Kidney (tissue), 13 donors: ENCODE measurements at regions not wholly inside any gene's neighbourhood (a gene's known extent, or its start where the extent isn't known, plus 50 kb on each side); places are given as distances from the start of the nearest gene placed in this dataset.

ENCODE experiments used
- DNase-seq, 5 donors: peaks; one replicate each; pipeline ENCODE4 v3.0.0-alpha.2; 2013 to 2020
- FAIRE-seq: peaks from 2 replicates; lab custom pipeline; 2012; peaks lifted over from hg19 to GRCh38; lab: Jason Lieb, UNC
- H3K27ac ChIP-seq, 2 donors: one replicate each; pipeline ENCODE4 v1.7.0; 2013; ENCODE audit warnings: low read depth in 2 of 2, low read length in 2 of 2, inconsistent platforms in 1 of 2
- H3K27me3 ChIP-seq: one replicate; pipeline ENCODE4 v1.7.1; 2013; ENCODE audit warnings: low read length, inconsistent platforms; ENCODE audit not compliant: control insufficient read depth, insufficient read depth
- H3K36me3 ChIP-seq, 3 donors: one replicate each; pipeline versions ENCODE4 v1.7.0 to v1.7.1; 2013; ENCODE audit warnings: low read length in 3 of 3, control low read depth in 1 of 3, inconsistent platforms in 1 of 3; ENCODE audit not compliant: insufficient read depth in 3 of 3, control insufficient read depth in 2 of 3
- H3K4me1 ChIP-seq, 3 donors: one replicate each; pipeline versions ENCODE4 v1.7.0 to v1.7.1; 2013; ENCODE audit warnings: low read length in 3 of 3, inconsistent platforms in 1 of 3, low read depth in 1 of 3; ENCODE audit not compliant: control insufficient read depth in 2 of 3, insufficient read depth in 2 of 3
- H3K4me3 ChIP-seq, 3 donors: one replicate each; pipeline versions ENCODE4 v1.7.0 to v1.8.1; 2013; ENCODE audit warnings: low read length in 3 of 3, control low read depth in 1 of 3, inconsistent platforms in 1 of 3
- H3K9ac ChIP-seq, 3 donors: one replicate each; pipeline versions ENCODE4 v1.7.0 to v1.7.1; 2013; ENCODE audit warnings: low read length in 3 of 3, control low read depth in 1 of 3, inconsistent platforms in 1 of 3
- H3K9me3 ChIP-seq, 3 donors: one replicate each; pipeline versions ENCODE4 v1.7.0 to v1.7.1; 2013; ENCODE audit warnings: low read length in 3 of 3, control low read depth in 1 of 3, inconsistent platforms in 1 of 3; ENCODE audit not compliant: control insufficient read depth in 2 of 3, insufficient read depth in 1 of 3
- CTCF ChIP-seq: IDR thresholded peaks from 3 replicates; pipeline ENCODE4 v1.5.1; 2012; ENCODE audit warnings: mild to moderate bottlenecking, moderate library complexity, borderline replicate concordance; ENCODE audit not compliant: insufficient read depth; ENCODE audit errors: extremely low read depth
- intact Hi-C: fragments of 100-400 bp; cut with DNase I; formaldehyde crosslinking; loops from one replicate; pipeline ENCODE4 v1.11.1; 2022
- donor health status: control.
- donor health status: control.
- donor health status: control.
- donor health status: control.
- donor health status: control.
- donor health status: DM: yes; HTN: yes; CAD: no.
- donor health status: Normal renal cell carcinoma (clear cell type).

DNA sequence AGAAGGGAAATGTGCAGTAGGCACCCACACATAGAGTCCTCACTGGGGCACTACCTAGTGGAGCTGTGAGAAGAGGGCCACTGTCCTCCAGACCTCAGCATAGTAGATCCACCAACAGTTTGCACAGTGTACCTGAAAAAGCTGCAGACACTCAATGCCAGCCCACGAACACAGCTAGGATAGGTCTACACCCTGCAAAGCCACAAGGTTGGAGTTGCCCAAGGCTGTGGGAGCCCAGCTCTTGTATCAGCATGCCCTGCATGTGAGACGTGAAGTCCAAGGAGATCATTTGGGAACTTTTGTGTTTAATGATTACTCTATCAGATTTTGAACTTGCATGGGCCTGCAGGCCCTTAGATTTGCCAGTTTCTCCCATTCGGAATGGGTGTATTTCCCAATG is 299.4 kb upstream of the OLFM3 start:
- Histone ChIP-seq H3K27me3 (no peaks in the 10 kb centered on the region), H3K4me1 (no peaks in the 10 kb centered on the region), H3K36me3 (no peaks in the 10 kb centered on the region), H3K4me3 (no peak overlapping the region), H3K27ac (no peak overlapping the region), H3K9me3 (peaks cover 0 to 4% (median 0%) of the 10 kb centered on the region in 3 donors), H3K9ac (no peak overlapping the region)
- intact Hi-C loops: no loop called here
- FAIRE-seq: no peak
- no peak for DNase-seq
- TF ChIP-seq CTCF: no peak

DNA sequence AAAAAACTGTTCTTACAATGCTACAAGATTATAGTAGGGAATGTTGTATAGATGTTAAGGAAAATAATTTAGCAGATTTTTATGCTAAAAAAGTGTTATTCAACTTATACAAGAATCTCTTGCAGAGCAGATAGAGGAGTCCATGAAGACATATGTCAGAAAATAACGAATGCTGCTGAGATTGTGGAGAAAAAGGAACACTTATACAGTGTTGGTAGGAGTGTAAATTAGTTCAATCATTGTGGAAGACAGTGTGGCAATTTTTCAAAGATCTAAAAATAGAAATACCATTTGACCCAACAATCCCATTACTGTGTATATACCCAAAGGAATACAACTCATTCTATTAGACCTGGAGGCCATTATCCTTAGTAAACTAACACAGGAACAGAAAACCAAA is 286.2 kb upstream of the OLFM3 start:
- no peak for TF ChIP-seq CTCF
- DNase-seq: no peak
- no peaks in the 10 kb centered on the region for H3K27me3 ChIP-seq
- intact Hi-C loops: no loop called here
- no peak overlapping the region for H3K9ac ChIP-seq
- no peaks in the 10 kb centered on the region for H3K4me1 ChIP-seq
- no peak for FAIRE-seq
- H3K4me3 ChIP-seq: no peak overlapping the region
- H3K36me3 ChIP-seq: no peaks in the 10 kb centered on the region
- H3K27ac ChIP-seq: no peak overlapping the region
- H3K9me3 ChIP-seq: no peaks in the 10 kb centered on the region

GRCh38 chr1:102262994-102263393 is 266.3 kb upstream of the OLFM3 start:
- no peaks in the 10 kb centered on the region for H3K27me3 ChIP-seq
- H3K4me3 ChIP-seq: no peak overlapping the region
- DNase-seq: no peak
- H3K9ac ChIP-seq: no peak overlapping the region
- no peaks in the 10 kb centered on the region for H3K36me3 ChIP-seq
- H3K9me3 ChIP-seq: no peaks in the 10 kb centered on the region
- TF ChIP-seq CTCF: no peak
- intact Hi-C loops: no loop called here
- no peak for FAIRE-seq
- no peak overlapping the region for H3K27ac ChIP-seq
- no peaks in the 10 kb centered on the region for H3K4me1 ChIP-seq
